K562 (cell line): ENCODE measurements at regions not wholly inside any gene's neighbourhood (a gene's known extent, or its start where the extent isn't known, plus 50 kb on each side); places are given as distances from the start of the nearest gene placed in this dataset.

Experiments
- ATF4 ChIP-seq: fragments of 450-650 bp; formaldehyde crosslinking; IDR thresholded peaks from 2 replicates; pipeline ENCODE4 v1.4.0; 2022; ENCODE audit warnings: mild to moderate bottlenecking, moderate library complexity
- CGGBP1 ChIP-seq: fragments of 250-450 bp; sonication (Bioruptor Pico); IDR thresholded peaks from 2 replicates; pipeline ENCODE4 v1.9.0; 2021; ENCODE audit warnings: mild to moderate bottlenecking
- CTCF ChIP-seq, 3 experiments: IDR thresholded peaks in 2 of 3; conservative IDR thresholded peaks in 1 of 3; 2 replicates each; pipeline ENCODE4 v1.5.1; 2011 to 2012; ENCODE audit warnings: low read length in 3 of 3, mild to moderate bottlenecking in 3 of 3, control low read depth in 2 of 3, improper control_type of control experiment in 1 of 3, inconsistent platforms in 1 of 3, low read depth in 1 of 3, mixed read lengths in 1 of 3, moderate library complexity in 1 of 3; ENCODE audit not compliant: insufficient read depth in 2 of 3
- E2F4 ChIP-seq: sonication (generic); formaldehyde crosslinking; IDR thresholded peaks from 2 replicates; pipeline ENCODE4 v1.8.0; 2022; ENCODE audit warnings: mild to moderate bottlenecking, low read depth, missing genetic modification reagents
- MED1 ChIP-seq: sonication (generic); formaldehyde crosslinking; IDR thresholded peaks from 2 replicates; pipeline ENCODE4 v1.8.1; 2023; ENCODE audit warnings: missing genetic modification reagents, borderline replicate concordance
- PKNOX1 ChIP-seq: fragments of 450-650 bp; IDR thresholded peaks from 2 replicates; pipeline ENCODE4 v1.6.1; 2016
- PML ChIP-seq: IDR thresholded peaks from 2 replicates; pipeline ENCODE4 v1.6.1; 2012; ENCODE audit warnings: low read length, inconsistent platforms
- POLR2G ChIP-seq: fragments of 200-400 bp; formaldehyde crosslinking; IDR thresholded peaks from 2 replicates; pipeline ENCODE4 v1.6.1; 2017; ENCODE audit warnings: low read depth, mild to moderate bottlenecking, antibody characterized with exemption, low read length, moderate library complexity
- PTBP1 ChIP-seq: fragments of 200-400 bp; formaldehyde crosslinking; IDR thresholded peaks from 2 replicates; pipeline ENCODE4 v1.6.1; 2017; ENCODE audit warnings: low read depth, low read length
- SMAD4 ChIP-seq: fragments of 250-450 bp; sonication (Bioruptor Pico); conservative IDR thresholded peaks from 2 replicates; pipeline ENCODE4 v1.8.0; 2021; ENCODE audit warnings: inconsistent platforms, mild to moderate bottlenecking, moderate library complexity
- XRCC5 ChIP-seq: fragments of 200-400 bp; formaldehyde crosslinking; IDR thresholded peaks from 2 replicates; pipeline ENCODE4 v1.6.1; 2017; ENCODE audit warnings: low read depth, mild to moderate bottlenecking, low read length
- ZBTB34 ChIP-seq: fragments of 250-450 bp; sonication (Bioruptor Pico); IDR thresholded peaks from 2 replicates; pipeline ENCODE4 v1.8.0; 2021; ENCODE audit warnings: mild to moderate bottlenecking, moderate library complexity
- ZHX1 ChIP-seq: fragments of 150-350 bp; conservative IDR thresholded peaks from 2 replicates; pipeline ENCODE4 v1.6.1; 2014; ENCODE audit warnings: low read length
- ZNF217 ChIP-seq: sonication (generic); formaldehyde crosslinking; IDR thresholded peaks from 2 replicates; pipeline ENCODE4 v1.8.0; 2022; ENCODE audit warnings: mild to moderate bottlenecking, missing genetic modification reagents
- ZNF398 ChIP-seq: fragments of 250-450 bp; sonication (Bioruptor Pico); IDR thresholded peaks from 2 replicates; pipeline ENCODE4 v1.8.0; 2021; ENCODE audit warnings: moderate library complexity, mild to moderate bottlenecking, inconsistent platforms

- TF ChIP-seq ZBTB34 (CRISPR knock-in tag) = no peak
- TF ChIP-seq PKNOX1 = peak; percentile 51; the same call in 1 of the 2 replicates
- TF ChIP-seq CGGBP1 (CRISPR knock-in tag) = no peak
- no peak for TF ChIP-seq MED1
- TF ChIP-seq SMAD4 (CRISPR knock-in tag) = peak; percentile 27; the same call in 1 of the 2 replicates
- TF ChIP-seq ZNF217 (CRISPR knock-in tag) = no peak
- TF ChIP-seq POLR2G = no peak
- TF ChIP-seq E2F4 = no peak
- no peak for TF ChIP-seq CTCF (IDR thresholded peaks at IDR 0.05 in 2 of 3, conservative IDR thresholded peaks at IDR 0.05 in 1 of 3; ENCODE audit: insufficient read depth in 2 of 3, low read depth in 1 of 3, low read length in 3 of 3)
- no peak for TF ChIP-seq ZHX1
- TF ChIP-seq PML = no peak
- TF ChIP-seq XRCC5 = no peak
- no peak for TF ChIP-seq ZNF398
- TF ChIP-seq ATF4 (CRISPR knock-in tag) = peak; percentile 94
- no peak for TF ChIP-seq PTBP1
Observed at GRCh38 chr4:152104901-152105357, 344.1 kb upstream of the GATB start (continued).
